PC-3 (cell line): ENCODE measurements at regions not wholly inside any gene's neighbourhood (a gene's known extent, or its start where the extent isn't known, plus 50 kb on each side); places are given as distances from the start of the nearest gene placed in this dataset.

Source experiments
- EZH2 ChIP-seq: fragments of 300-600 bp; sonication (generic); IDR thresholded peaks from one replicate; pipeline ENCODE4 v1.6.1; 2017; ENCODE audit warnings: antibody characterized with exemption, mild to moderate bottlenecking, low read length; ENCODE audit not compliant: unreplicated experiment
- TF ChIP-seq, protein P1 (sequence below): fragments of 300-600 bp; sonication (generic); conservative IDR thresholded peaks from 2 replicates; pipeline ENCODE4 v1.5.1; 2017; ENCODE audit warnings: antibody characterized with exemption, low read depth, mild to moderate bottlenecking, low read length

DNA sequence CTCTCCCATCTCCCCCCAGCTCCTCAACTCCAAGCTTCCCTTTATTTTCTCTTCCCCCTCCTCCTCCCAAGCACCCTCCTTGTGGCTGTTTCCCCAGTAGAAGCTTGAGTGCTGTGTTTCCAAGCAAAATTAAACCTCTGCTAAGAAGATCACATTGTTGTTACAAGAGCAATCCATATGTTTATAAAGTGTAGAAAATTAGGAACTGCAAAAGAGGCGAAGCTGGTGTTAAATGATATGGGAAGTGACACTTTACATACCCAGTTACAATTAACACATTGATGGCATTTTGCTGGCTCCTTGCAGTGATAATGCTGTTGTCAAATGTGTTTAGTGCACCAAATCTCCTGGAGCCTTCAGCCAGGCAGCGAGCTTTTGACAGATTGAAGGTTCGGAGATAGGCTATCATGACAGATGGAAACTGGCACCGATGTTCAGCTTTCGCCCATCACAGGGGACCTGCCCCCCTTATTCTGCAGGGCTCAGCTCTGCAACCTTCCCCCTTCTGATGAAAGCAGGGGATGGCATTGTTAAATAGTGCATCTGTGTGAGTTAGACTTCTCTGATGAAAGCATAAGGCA lies 259.8 kb upstream of the ATP5MC3 start:
- TF ChIP-seq, protein P1, sequence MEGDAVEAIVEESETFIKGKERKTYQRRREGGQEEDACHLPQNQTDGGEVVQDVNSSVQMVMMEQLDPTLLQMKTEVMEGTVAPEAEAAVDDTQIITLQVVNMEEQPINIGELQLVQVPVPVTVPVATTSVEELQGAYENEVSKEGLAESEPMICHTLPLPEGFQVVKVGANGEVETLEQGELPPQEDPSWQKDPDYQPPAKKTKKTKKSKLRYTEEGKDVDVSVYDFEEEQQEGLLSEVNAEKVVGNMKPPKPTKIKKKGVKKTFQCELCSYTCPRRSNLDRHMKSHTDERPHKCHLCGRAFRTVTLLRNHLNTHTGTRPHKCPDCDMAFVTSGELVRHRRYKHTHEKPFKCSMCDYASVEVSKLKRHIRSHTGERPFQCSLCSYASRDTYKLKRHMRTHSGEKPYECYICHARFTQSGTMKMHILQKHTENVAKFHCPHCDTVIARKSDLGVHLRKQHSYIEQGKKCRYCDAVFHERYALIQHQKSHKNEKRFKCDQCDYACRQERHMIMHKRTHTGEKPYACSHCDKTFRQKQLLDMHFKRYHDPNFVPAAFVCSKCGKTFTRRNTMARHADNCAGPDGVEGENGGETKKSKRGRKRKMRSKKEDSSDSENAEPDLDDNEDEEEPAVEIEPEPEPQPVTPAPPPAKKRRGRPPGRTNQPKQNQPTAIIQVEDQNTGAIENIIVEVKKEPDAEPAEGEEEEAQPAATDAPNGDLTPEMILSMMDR, result no peak
- TF ChIP-seq EZH2, result no peak
